GM12892 (cell line): ENCODE measurements at regions not wholly inside any gene's neighbourhood (a gene's known extent, or its start where the extent isn't known, plus 50 kb on each side); places are given as distances from the start of the nearest gene placed in this dataset.

ENCODE experiments used
- DNase-seq: peaks from one replicate; pipeline ENCODE4 v3.0.0; 2011; ENCODE audit not compliant: insufficient read length
- FAIRE-seq: peaks from 2 replicates; lab custom pipeline; 2011; peaks lifted over from hg19 to GRCh38; lab: Jason Lieb, UNC
- POLR2A ChIP-seq: IDR thresholded peaks from 2 replicates; pipeline ENCODE4 v1.6.1; 2011; ENCODE audit warnings: low read depth, low read length, control low read depth
- POLR2AphosphoS5 ChIP-seq: IDR thresholded peaks from 2 replicates; pipeline ENCODE4 v1.6.1; 2011; ENCODE audit warnings: low read depth, low read length, control low read depth
- TAF1 ChIP-seq: IDR thresholded peaks from 2 replicates; pipeline ENCODE4 v1.6.1; 2011; ENCODE audit warnings: low read depth, mild to moderate bottlenecking, control low read depth, low read length, borderline replicate concordance

GRCh38 chr6:165910184-165910966 lies 247.3 kb upstream of the PDE10A start:
- TF ChIP-seq POLR2A (no peak), TAF1 (no peak), POLR2AphosphoS5 (no peak)

GRCh38 chr6:165906736-165907135 lies 243.7 kb upstream of the PDE10A start:
- no peak for TF ChIP-seq POLR2AphosphoS5
- TF ChIP-seq TAF1, result no peak
- no peak for TF ChIP-seq POLR2A
- FAIRE-seq, result no peak
- DNase-seq, result no peak

More at GRCh38 chr6:165910184-165910966, 247.3 kb upstream of the PDE10A start:
- FAIRE-seq (no peak), DNase-seq (no peak)

GRCh38 chr6:165905744-165906143 lies 242.7 kb upstream of the PDE10A start:
- DNase-seq, result no peak
- no peak for FAIRE-seq
- TF ChIP-seq POLR2AphosphoS5, result no peak
- TF ChIP-seq POLR2A, result no peak
- no peak for TF ChIP-seq TAF1

- FAIRE-seq (no peak), DNase-seq (no peak)
- no peak for TF ChIP-seq POLR2AphosphoS5
- TF ChIP-seq POLR2A, result no peak
- TF ChIP-seq TAF1, result no peak
Measured at GRCh38 chr6:165900970-165901369, 237.9 kb upstream of the PDE10A start.

- TF ChIP-seq POLR2A (no peak), POLR2AphosphoS5 (no peak), TAF1 (no peak)
- DNase-seq, result no peak
- no peak for FAIRE-seq
Measured at GRCh38 chr6:165899611-165900010, 236.6 kb upstream of the PDE10A start.

- TF ChIP-seq POLR2AphosphoS5 (no peak), TAF1 (no peak), POLR2A (no peak)
- FAIRE-seq (no peak), DNase-seq (no peak)
Measured at GRCh38 chr6:165895421-165896165, 232.6 kb upstream of the PDE10A start.

- no peak for FAIRE-seq
- TF ChIP-seq POLR2AphosphoS5 (no peak), POLR2A (no peak), TAF1 (no peak)
Measured at GRCh38 chr6:165894171-165894825, 231.3 kb upstream of the PDE10A start.

GRCh38 chr6:165893431-165893830 lies 230.4 kb upstream of the PDE10A start:
- FAIRE-seq, result no peak
- DNase-seq, result no peak

More at GRCh38 chr6:165894171-165894825, 231.3 kb upstream of the PDE10A start:
- no peak for DNase-seq

GRCh38 chr6:165891320-165891719 lies 228.3 kb upstream of the PDE10A start:
- TF ChIP-seq POLR2AphosphoS5 (no peak), POLR2A (no peak), TAF1 (no peak)
- no peak for DNase-seq
- no peak for FAIRE-seq

More at GRCh38 chr6:165893431-165893830, 230.4 kb upstream of the PDE10A start:
- no peak for TF ChIP-seq POLR2AphosphoS5
- TF ChIP-seq POLR2A, result no peak
- no peak for TF ChIP-seq TAF1

GRCh38 chr6:165890404-165890735 lies 227.3 kb upstream of the PDE10A start:
- TF ChIP-seq POLR2A (no peak), POLR2AphosphoS5 (no peak), TAF1 (no peak)
- DNase-seq, result no peak
- FAIRE-seq, result no peak

- FAIRE-seq (no peak), DNase-seq (no peak)
- TF ChIP-seq POLR2AphosphoS5, result no peak
- TF ChIP-seq TAF1, result no peak
- no peak for TF ChIP-seq POLR2A
Measured at GRCh38 chr6:165889636-165890403, 226.8 kb upstream of the PDE10A start.
